ENCODE measurements at regions not wholly inside any gene's neighbourhood (a gene's known extent, or its start where the extent isn't known, plus 50 kb on each side); places are given as distances from the start of the nearest gene placed in this dataset.

DNA sequence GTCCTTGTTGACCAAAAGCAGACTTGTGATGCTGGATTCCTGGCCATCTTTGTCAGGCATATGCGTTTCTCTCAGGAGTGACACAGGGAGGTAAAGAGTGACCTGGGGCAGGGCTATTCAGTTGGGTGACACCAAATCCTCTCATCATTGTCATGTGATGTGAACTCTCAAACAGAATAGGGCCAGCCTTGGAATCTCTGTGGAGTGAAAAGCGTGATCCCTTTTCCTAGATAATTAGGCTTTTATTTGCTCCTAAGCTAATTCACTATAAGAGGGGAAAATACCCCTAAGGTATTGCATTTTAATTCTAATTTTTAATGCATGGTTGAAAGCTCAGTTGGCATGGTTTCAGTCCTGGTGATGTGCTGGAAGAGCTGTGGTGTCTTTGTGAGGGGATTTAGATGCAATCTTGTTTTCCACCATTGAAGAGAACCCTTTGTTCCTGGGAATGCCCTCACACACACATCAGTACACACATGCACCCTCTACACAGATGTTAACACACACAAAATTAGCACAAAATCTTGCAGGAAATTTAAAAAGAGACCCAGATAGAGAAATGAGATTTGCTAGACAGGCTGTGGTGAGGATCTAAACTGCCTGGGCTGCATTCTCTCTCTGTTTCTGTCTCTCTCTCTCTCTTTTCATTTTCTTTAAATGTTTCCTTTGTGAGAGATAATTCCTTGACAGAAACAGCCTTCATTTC lies 349.9 kb downstream of the TSN start:
- H3K4me1 ChIP-seq (replicated peaks in 1 of 4; ENCODE audit: control insufficient read depth in 3 of 4, insufficient read depth in 4 of 4, low read length in 3 of 4), result no peaks in the 10 kb centered on the region; a peak in 3 of 7 replicates
- H3K23me2 ChIP-seq (ENCODE audit: low read depth, low read length), result no peaks in the 10 kb centered on the region
- no peak overlapping the region for H3K4me3 ChIP-seq (ENCODE audit: extremely low read depth in 1 of 4, insufficient read depth in 2 of 4, low read depth in 3 of 4, low read length in 4 of 4)
- H2AK5ac ChIP-seq (ENCODE audit: low read depth, low read length), result no peak overlapping the region
- H2BK20ac ChIP-seq (ENCODE audit: low read length), result no peak overlapping the region
- 95% methylated on average over 2 of the region's 2 CpGs; no CpG with 5 or more reads in 1 of the 2 experiments for WGBS, 2 experiments (ENCODE audit: extremely low coverage in 1 of 2, insufficient coverage in 1 of 2, insufficient read length in 1 of 2, insufficient replicate concordance in 2 of 2, low coverage in 1 of 2, low lambda C conversion rate in 2 of 2, missing lambda C conversion rate in 1 of 2)
- TF ChIP-seq, protein P1, sequence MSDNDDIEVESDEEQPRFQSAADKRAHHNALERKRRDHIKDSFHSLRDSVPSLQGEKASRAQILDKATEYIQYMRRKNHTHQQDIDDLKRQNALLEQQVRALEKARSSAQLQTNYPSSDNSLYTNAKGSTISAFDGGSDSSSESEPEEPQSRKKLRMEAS (IDR thresholded peaks at IDR 0.05), result no peak
- TF ChIP-seq NANOG (IDR thresholded peaks at IDR 0.05; ENCODE audit: insufficient read depth, low read depth, low read length, poor library complexity, severe bottlenecking), result no peak
- no peak for TF ChIP-seq PHF8 (conservative IDR thresholded peaks at IDR 0.05; ENCODE audit: low read depth, low read length)
- H3K27me3 ChIP-seq (replicated peaks in 1 of 4; ENCODE audit: control insufficient read depth in 3 of 4, extremely low read depth in 1 of 4, insufficient read depth in 3 of 4, low read length in 3 of 4), result no peaks in the 10 kb centered on the region
- H2BK15ac ChIP-seq (ENCODE audit: low read length), result no peak overlapping the region
- DNase-seq (ENCODE audit: low read depth in 1 of 2, low spot score in 2 of 2) (no peak), FAIRE-seq (no peak)
- H3K27ac ChIP-seq (ENCODE audit: low read depth, low read length), result no peak overlapping the region
- POLR2A ChIA-PET (ENCODE audit: partially characterized antibody), result no interaction called here
- no peaks in the 10 kb centered on the region for H3K79me1 ChIP-seq (ENCODE audit: low read depth, low read length)
- no peak overlapping the region for H2BK120ac ChIP-seq (replicated peaks; ENCODE audit: low read depth, low read length)
- no peaks in the 10 kb centered on the region for H4K20me1 ChIP-seq (replicated peaks in 1 of 2; ENCODE audit: control insufficient read depth in 1 of 2, insufficient read depth in 2 of 2, low read length in 2 of 2)
- H3K4me2 ChIP-seq (ENCODE audit: insufficient read depth in 1 of 2, low read depth in 2 of 2, low read length in 2 of 2), result no peak overlapping the region
- H3K36me3 ChIP-seq (ENCODE audit: control insufficient read depth in 2 of 4, insufficient read depth in 4 of 4, low read length in 3 of 4), result no peaks in the 10 kb centered on the region
- no peak overlapping the region for H4K8ac ChIP-seq (ENCODE audit: extremely low read depth, insufficient read depth, low read length)
- no peak overlapping the region for H3K4ac ChIP-seq (replicated peaks; ENCODE audit: insufficient read length, low read depth, low read length)
- CTCF ChIA-PET (ENCODE audit: partially characterized antibody), result interaction anchor here (0.6 kb wide), 1 partner anchor 11 kb away, joined by 3 read pairs; no protein-coding TSS in a partner anchor
- H4K91ac ChIP-seq (replicated peaks; ENCODE audit: insufficient read length, low read length), result no peak overlapping the region
- no peak overlapping the region for H3K23ac ChIP-seq (ENCODE audit: insufficient read length)
- H3K56ac ChIP-seq (replicated peaks; ENCODE audit: insufficient read length, low read depth, low read length), result no peak overlapping the region
- H3K9ac ChIP-seq (replicated peaks in 1 of 4; ENCODE audit: extremely low read depth in 1 of 4, low read depth in 3 of 4, low read length in 3 of 4), result no peak overlapping the region
- H3K18ac ChIP-seq (ENCODE audit: extremely low read depth, low read length), result no peak overlapping the region
- H3K79me2 ChIP-seq (ENCODE audit: control insufficient read depth in 1 of 2, insufficient read depth in 2 of 2, low read length in 2 of 2), result no peaks in the 10 kb centered on the region
- peaks cover 0 to 4% of the 10 kb centered on the region in 2 experiments; a peak in 2 of 4 replicates for H3K9me3 ChIP-seq (ENCODE audit: insufficient read depth in 2 of 2, low read depth in 1 of 2, low read length in 1 of 2)
- H2AFZ ChIP-seq (ENCODE audit: low read length), result no peak overlapping the region; the same call in 1 of the 2 replicates
- no peak overlapping the region for H2BK12ac ChIP-seq (ENCODE audit: low read depth, low read length)
- no peak overlapping the region for H2BK5ac ChIP-seq (ENCODE audit: low read depth, low read length)
- H3K14ac ChIP-seq (ENCODE audit: insufficient read length), result no peak overlapping the region
- no peak overlapping the region for H4K5ac ChIP-seq (ENCODE audit: insufficient read length, low read depth, low read length)
